Gastrocnemius medialis (tissue), 4 donors: ENCODE measurements at regions not wholly inside any gene's neighbourhood (a gene's known extent, or its start where the extent isn't known, plus 50 kb on each side); places are given as distances from the start of the nearest gene placed in this dataset.

Experiments
- POLR2A ChIP-seq, 2 donors: fragments of 450-650 bp; IDR thresholded peaks; one replicate each; pipeline ENCODE4 v1.6.1; 2017; ENCODE audit warnings: antibody characterized with exemption in 2 of 2, mild to moderate bottlenecking in 2 of 2, moderate library complexity in 2 of 2
- TF ChIP-seq, protein P1 (sequence below), 5 experiments: fragments of 450-650 bp in 3 of 5; fragments of 200-600 bp in 2 of 5; sonication (generic) in 2 of 5; IDR thresholded peaks in 4 of 5; conservative IDR thresholded peaks in 1 of 5; 1 replicate in 4 of 5; 2 replicates in 1 of 5; pipeline ENCODE4 v1.5.1; 2016 to 2019; ENCODE audit warnings: antibody characterized with exemption in 5 of 5, mild to moderate bottlenecking in 3 of 5, moderate library complexity in 3 of 5

DNA sequence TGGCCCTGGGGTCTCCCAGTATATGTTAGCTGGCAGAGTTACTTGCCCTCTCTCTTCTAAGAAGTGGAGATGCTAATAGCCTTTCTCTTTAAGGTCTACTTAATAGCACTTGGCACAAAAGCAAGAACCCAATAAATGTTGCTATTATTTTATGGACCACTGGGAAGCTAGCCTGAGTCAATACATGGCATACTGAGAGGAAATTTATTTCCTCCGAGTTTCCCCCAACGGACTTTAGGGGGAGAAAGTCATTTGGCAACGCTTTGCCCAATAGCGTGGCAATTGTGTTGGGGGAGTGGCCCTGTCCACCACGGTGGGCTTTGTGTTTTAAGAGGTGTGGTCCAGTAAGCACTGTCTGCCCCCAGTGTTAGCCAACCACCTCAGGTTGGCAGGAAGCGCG is 87.4 kb upstream of the SMNDC1 start:
- TF ChIP-seq POLR2A (IDR thresholded peaks at IDR 0.05) = no peak
- TF ChIP-seq, protein P1, sequence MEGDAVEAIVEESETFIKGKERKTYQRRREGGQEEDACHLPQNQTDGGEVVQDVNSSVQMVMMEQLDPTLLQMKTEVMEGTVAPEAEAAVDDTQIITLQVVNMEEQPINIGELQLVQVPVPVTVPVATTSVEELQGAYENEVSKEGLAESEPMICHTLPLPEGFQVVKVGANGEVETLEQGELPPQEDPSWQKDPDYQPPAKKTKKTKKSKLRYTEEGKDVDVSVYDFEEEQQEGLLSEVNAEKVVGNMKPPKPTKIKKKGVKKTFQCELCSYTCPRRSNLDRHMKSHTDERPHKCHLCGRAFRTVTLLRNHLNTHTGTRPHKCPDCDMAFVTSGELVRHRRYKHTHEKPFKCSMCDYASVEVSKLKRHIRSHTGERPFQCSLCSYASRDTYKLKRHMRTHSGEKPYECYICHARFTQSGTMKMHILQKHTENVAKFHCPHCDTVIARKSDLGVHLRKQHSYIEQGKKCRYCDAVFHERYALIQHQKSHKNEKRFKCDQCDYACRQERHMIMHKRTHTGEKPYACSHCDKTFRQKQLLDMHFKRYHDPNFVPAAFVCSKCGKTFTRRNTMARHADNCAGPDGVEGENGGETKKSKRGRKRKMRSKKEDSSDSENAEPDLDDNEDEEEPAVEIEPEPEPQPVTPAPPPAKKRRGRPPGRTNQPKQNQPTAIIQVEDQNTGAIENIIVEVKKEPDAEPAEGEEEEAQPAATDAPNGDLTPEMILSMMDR (IDR thresholded peaks at IDR 0.05 in 4 of 5, conservative IDR thresholded peaks at IDR 0.05 in 1 of 5) = no peak
